AG08395 (cell line): ENCODE measurements at regions not wholly inside any gene's neighbourhood (a gene's known extent, or its start where the extent isn't known, plus 50 kb on each side); places are given as distances from the start of the nearest gene placed in this dataset.
"Not testable (repeated sequence)": the region's sequence is repeated elsewhere in the genome, so short reads cannot be mapped to it uniquely, and the experiment has no call there.

ENCODE experiments used
- DNase-seq: peaks from one replicate; pipeline ENCODE4 v3.0.0; 2012; ENCODE audit warnings: mixed read lengths, low spot score

DNA sequence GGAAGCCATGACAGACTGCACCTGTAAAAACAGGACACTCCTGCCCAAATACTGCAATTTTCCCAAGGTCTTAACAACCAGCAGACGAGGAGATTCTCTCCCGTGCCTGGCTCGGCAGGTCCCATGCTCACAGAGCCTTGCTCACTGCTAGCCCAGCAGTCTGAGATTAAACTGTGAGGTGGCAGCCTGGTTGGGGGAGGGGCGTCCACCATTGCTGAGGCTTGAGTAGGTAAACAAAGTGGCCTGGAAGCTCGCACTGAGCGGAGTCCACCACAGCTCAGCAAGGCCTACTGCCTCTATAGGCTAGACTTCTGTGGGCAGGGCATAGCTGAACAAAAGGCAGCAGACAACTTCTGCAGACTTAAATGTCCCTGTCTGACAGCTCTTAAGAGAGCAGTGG lies 80.3 kb downstream of the ANXA5 start:
- not testable (repeated sequence) for DNase-seq

DNA sequence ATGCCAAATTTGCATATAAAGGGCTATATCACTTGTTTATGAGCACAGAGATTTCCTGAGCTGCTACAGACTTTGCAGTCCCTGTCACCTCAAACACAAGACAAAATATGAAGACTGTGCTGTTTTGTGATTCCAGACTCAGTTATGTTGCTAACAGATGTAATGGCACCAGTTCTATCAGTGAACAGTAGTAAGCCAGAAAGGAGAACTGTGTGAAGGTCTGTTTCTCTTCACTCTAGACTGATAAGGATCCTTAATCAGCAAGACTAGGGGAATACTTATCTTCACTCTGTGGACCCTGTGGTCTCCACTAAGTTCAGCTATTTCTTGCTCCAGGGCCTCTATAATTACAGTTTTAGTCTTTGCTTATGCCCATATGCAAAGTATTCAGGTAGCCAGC lies 82.7 kb downstream of the ANXA5 start:
- no peak for DNase-seq

- DNase-seq: no peak
Observed at GRCh38 chr4:121599049-121599448, 97.7 kb downstream of the ANXA5 start.

- DNase-seq: no peak
Observed at GRCh38 chr4:121597346-121597934, 99.3 kb downstream of the ANXA5 start.

DNA sequence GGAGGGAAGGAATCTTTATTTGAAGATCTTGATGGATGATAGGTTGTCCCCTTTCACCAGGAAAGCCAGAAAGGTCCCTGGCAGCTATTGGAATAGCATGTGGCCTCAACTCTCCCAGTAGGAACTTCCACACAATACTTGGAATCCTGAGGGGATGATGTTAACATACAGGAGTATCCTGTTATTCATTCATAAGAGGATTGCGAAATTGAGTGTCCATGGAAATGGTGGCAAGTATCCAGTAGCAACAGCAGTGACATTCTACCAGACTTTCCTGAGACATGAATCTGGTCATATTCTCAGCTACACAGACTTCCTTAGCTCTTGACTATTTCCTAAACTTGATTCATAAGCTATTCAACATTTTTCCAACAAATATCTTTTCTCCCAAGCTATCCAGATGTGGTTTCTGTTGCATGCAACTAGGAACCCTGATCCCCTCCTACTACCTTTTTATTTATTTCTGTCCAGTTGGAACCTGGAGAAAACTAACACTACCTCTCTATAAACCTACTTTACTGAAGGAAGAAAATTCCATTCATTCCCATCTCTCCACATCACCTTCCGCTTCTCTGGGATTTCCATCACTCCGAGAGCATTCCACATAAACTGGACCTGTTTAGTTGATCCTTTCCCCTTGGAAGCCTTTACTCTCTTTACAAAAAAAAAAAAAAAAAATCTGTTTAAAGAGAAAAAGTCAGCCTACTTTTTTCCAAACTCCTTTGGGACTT lies 101.8 kb downstream of the ANXA5 start:
- DNase-seq: peak; percentile 44

- no peak for DNase-seq
Observed at GRCh38 chr4:121593760-121594159, 103.0 kb downstream of the ANXA5 start.

GRCh38 chr4:121592257-121592656 lies 104.5 kb downstream of the ANXA5 start:
- DNase-seq: not testable (repeated sequence)

GRCh38 chr4:121584836-121585235 lies 111.9 kb downstream of the ANXA5 start:
- no peak for DNase-seq

DNA sequence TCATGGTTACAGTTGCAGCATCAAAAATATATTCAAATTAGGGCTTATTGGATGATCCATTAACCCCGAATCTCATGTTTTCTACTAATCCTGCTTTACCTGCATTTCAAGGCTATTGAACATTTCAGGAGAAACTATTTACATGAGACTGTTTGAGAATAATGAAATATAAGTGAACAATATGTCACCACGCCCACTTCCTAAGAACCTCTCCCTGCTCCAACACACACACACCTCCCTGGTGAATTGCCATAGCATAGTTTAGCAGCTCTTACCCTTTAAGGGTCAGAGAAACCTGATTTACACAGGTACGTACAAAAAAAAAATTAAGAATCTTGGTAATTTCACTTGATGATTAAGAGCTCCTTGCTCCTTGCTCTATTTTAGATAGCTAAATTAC lies 113.4 kb downstream of the ANXA5 start:
- DNase-seq: no peak

DNA sequence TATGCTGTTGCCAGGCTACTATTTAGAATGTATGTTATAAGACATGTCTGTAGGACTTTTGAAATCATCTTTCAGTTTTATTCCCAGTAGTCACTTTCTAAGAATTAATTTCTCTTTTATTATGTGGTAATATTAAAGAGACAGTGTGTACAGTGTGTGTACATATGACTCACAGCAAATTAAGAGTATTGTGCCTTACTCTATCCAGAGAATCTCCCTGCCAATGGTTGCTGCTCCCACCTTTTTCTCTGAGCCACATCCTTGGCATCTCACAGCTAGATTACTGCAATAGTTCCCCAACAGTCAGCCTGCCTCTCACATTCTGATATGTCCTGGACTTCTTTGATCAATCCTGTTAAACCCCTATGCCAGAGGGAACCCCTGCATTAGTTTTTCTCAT lies 114.5 kb downstream of the ANXA5 start:
- DNase-seq: no peak

DNA sequence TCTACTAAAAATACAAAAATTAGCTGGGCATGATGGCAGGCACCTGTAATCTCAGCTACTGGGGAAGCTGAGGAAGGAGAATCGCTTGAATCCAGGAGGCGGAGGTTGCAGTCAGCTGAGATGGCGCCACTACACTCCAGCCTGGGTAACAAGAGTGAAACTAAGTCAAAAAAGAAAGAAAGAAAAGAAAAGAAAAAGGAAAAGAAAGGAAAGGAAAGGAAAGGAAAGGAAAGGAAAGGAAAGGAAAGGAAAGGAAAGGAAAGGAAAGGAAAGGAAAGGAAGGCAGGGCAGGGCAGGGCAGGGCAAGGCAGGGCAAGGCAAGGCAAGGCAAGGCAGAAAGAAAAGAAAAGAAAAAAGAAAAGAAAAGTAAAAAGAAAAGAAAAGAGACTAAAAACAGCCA lies 121.4 kb downstream of the ANXA5 start:
- DNase-seq: not testable (repeated sequence)

GRCh38 chr4:121574618-121575017 lies 122.2 kb downstream of the ANXA5 start:
- no peak for DNase-seq

- no peak for DNase-seq
Observed at GRCh38 chr4:121567748-121568147, 129.0 kb downstream of the ANXA5 start.

DNA sequence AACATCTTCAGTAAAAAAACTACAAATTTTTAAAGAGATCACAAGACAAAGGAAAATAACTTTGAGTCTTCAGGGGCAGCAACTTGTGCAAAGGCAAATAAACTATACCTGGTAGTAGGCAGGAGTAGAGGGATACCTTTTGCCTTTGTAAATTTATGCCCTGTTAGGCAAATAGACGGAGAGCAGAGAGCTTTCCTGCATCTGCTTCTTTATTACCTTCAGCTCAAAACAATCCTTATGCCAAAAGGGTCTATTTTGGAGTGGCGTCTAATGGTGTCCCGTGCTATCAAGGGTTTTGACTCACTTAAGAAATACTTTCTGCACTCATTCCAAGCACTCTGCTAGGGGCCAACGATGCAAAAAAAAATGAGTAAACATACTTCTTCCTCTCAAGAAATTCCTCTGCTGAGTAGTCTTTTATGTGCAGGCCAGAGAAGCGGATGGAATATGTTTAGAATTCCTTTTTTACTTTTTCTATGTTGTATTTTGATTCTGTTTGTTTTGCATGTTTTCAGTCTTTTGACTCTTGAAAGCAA lies 131.9 kb downstream of the ANXA5 start:
- DNase-seq: no peak

- no peak for DNase-seq
Observed at GRCh38 chr4:121562811-121563210, 134.0 kb downstream of the ANXA5 start.

DNA sequence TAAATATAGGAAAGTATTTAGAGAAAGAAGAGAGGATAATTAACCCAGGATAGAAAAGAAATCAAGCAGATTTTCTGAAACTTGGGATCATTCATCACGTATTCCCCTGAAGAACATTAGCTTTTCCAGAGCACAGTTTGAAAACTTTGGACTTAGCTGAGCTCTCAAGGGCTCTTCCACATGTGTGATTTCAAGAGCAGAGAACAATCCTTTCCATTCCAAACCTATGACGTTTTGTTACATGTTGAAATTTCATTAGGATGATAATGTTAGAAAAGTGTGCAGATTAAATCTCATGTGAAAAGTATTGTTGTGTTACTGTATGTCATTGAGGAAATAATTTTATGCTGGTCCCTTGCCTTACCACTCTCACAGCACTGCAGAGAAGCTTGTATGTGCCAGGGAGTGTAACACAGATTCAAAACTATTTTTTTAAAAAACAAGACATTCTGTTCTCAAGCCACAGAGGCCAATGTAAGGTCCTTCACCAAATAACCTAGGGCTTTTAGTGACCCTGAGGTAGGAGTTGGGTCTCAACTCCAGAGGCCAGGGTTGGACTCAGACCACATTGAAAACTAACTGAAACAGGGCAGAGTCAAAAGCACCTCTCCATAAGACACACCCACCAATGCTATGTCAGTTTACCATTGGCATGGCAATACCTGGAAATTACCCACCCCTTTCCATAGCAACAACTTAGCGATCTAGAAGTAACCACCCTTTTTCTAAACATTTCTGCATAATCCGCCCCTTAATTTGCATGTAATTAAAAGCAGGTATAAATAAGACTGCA lies 141.3 kb downstream of the ANXA5 start:
- no peak for DNase-seq

DNA sequence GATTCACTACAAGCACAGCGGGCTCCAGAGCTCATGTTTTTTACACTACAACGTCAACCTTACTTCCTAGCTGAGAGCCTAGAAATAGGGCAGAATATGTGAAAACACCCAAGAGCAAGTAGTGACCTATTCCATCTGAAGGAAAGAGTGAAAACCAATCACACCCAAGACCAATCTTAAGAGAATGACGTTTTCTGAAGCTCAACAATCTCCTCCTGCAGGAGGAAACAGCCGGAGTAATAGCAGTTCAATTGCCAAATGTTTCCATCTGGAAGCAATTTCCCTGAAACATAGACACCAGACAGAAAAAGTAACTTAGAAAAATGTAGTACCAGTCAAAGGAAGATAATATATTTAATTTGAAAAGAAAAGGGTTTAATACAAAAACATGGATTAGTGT lies 142.4 kb downstream of the ANXA5 start:
- DNase-seq: peak; percentile 47

DNA sequence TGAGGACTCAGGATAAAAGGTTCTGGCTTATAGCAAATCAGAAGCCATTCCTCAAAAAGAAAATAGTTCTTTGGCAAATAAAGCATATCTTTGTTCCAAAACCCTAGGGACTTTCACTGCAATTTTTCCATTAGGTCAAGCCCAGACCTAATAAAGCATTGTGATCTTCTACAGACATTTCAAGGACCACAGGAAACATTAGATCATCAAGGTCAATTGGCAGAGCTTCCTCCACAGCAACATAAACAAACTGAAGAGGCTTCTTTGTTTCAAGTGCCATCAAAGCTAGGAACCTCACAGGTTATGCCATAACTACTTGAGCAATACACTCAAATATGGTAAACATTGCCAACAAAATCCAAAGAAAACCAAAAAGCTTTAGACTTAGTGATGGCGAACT lies 144.9 kb downstream of the ANXA5 start:
- DNase-seq: no peak

- DNase-seq: no peak
Observed at GRCh38 chr4:121551271-121551670, 145.5 kb downstream of the ANXA5 start.

DNA sequence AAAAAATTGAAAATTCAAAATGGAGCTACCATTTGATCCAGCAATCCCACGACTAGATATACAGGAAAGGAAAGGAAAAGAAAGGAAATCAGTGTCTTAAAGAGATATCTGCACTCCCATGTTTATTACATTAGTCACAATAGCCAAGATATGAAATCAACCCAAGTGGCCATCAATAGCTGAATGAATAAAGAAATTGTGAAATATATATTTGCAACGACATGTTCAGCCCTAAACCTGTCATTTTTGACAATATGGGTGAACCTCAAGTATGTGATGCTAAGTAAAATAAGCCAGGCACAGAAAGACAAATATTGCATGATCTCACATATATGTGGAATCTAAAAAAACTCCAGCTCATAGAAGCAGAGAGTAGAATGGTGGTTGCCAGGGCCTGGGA lies 155.1 kb downstream of the ANXA5 start:
- DNase-seq: no peak

- DNase-seq: no peak
Observed at GRCh38 chr4:121535351-121535750, 154.5 kb upstream of the QRFPR start.

DNA sequence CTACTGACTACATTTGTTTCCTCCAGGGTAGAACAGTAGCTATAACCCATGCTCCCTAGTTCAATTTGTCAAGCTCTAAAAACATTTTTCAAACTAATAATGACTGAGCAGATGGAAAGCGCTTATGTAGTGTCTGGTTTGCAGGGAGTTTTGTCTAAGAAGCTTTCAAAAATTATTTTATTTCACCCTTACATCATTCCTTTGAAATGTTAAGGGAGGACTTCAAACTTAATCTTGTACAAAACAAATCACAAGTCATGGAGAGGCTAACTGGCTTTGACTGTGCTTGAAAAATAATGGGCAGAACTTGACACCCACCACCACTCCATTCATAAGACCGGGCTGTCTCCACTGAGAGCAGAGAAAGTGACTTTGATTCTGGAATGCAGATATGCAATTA lies 153.4 kb upstream of the QRFPR start:
- DNase-seq: no peak

DNA sequence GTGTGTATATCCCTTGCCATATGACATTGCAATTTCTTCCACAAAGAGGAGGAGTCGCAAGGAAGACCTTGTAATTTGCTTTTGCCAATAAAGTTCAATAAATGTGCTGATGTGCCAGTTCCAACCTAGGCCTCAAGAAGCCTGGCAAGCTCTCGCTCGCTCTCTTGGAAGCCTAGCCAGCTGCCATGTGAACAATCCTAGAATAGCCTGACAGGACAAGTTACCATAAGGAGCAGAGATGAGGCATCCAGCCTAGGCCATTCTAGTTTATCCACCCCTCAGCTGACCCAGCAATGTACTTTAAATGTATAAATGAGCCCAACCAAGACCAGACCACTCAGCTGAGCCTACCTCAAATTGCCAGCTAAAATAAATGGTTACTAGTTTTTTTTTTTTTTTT lies 145.7 kb upstream of the QRFPR start:
- no peak for DNase-seq
